IPS DF 19.7 (cell line): ENCODE measurements at regions not wholly inside any gene's neighbourhood (a gene's known extent, or its start where the extent isn't known, plus 50 kb on each side); places are given as distances from the start of the nearest gene placed in this dataset.

ENCODE experiments used
- DNase-seq: peaks from one replicate; pipeline ENCODE4 v3.0.0-alpha.2; 2013; ENCODE audit warnings: low read depth, low spot score

- DNase-seq = no peak
Observed at GRCh38 chr5:125169396-125169795, 423.0 kb upstream of the ZNF608 start.

GRCh38 chr5:125171641-125172040 lies 425.2 kb upstream of the ZNF608 start:
- no peak for DNase-seq

- no peak for DNase-seq
Observed at GRCh38 chr5:125175348-125176004, 429.0 kb upstream of the ZNF608 start.

- no peak for DNase-seq
Observed at GRCh38 chr5:125176005-125176390, 429.6 kb upstream of the ZNF608 start.

DNA sequence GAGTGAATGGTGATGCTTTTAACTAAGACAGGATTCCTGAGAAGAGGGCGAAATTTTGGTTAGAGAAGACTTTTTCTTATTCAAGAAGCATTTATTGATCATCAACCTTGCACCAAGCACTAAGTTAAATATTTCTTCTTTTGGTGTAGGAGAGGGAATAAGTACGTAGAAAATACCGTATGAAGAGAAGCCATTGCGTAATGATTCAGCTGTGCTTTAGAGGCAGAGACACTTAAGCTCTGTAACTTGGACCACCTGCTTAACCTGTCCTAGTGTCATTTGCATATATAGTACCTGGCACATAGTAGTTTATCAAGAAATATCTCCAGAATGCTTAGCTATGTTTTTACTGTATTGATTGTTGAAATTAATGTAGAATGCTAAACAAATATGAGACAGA lies 430.9 kb upstream of the ZNF608 start:
- DNase-seq = no peak

DNA sequence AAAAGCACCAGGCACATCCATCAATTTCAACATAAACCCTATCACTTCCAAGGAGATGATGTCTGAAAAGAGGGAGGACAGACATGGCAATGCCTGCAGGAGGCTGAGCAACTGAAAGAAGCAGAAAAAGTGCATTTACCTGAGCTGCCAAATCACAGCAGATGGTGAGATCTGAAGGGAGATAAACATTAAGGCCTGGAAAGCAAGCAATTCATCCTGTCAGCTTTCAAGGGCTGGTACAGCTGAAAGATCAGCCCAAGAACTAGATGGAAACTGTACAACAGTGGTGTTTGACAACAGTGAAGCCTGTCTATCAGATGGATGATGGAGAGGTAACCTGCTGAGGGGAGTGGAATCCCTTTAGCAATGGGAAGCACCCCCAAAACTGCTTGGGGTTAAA lies 433.2 kb upstream of the ZNF608 start:
- no peak for DNase-seq

DNA sequence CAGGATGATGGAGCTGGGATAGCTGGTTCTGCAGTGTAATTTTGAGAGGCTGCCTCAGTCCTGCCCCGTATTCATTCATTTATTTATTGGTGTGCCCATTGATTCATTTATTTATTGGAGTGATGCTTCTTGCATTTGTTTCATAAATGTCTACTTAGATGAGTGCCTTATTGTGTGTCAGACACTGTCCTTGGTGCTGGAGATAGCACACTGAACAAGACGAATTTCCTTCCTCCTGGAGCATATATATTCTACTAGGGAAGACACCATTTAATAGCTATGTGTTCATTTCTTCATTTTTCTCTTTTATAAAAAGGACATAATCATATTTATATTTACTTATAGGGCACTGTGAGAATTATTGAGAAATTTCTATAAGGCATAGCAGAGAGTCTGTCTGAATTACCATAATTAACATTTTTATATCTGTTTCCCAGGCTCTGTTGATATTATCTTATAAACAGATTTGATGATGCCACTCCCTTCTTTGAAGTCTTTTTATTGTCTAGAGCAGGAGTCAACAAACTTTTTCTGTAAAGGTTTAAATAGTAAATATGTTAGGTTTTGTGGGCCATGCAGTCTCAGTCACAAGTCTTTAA lies 433.9 kb upstream of the ZNF608 start:
- no peak for DNase-seq

DNA sequence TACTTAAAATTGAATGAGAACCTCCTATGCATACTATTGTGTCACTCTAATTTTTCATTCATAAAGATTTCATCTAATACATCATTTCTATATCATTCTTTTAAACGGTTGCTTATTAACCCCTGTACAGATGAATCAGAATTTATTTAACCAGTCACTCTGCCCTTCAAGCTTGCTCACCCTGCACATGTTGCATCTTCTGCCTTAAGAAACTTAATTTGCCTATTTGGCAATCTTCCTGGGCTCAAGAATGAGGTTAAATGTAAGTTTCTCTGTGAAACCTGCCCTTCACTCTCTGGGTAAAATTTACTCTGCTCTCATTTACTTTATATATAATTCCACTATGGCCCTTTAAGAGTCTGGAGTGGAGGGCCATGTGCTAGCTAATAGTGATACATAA lies 434.7 kb upstream of the ZNF608 start:
- DNase-seq = no peak

- no peak for DNase-seq
Observed at GRCh38 chr5:125181955-125182354, 435.5 kb upstream of the ZNF608 start.

- DNase-seq = no peak
Observed at GRCh38 chr5:125185740-125186139, 439.3 kb upstream of the ZNF608 start.

DNA sequence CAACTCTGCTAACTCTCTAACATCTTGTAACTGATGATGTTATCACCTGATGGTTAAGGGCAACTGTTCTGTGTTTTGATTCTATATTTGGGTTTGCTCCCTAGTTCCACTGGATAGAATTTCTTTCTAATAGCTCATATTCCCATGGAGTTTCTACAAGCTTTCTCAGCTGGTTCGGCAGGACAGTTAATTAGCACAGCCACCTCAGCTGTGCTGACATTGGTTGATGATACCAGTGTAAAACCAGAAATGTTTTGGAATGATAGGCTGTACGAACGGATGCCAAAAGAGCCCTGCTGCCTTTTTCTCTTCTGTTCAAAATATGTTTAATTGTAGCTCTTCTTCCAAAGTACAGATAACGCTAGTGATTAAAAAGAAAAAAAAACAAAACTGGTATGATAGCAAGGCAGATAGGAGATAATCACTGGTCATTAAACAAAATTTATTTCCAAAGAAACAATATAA lies 440.5 kb upstream of the ZNF608 start:
- DNase-seq = no peak

GRCh38 chr5:125189531-125189941 lies 443.1 kb upstream of the ZNF608 start:
- no peak for DNase-seq

DNA sequence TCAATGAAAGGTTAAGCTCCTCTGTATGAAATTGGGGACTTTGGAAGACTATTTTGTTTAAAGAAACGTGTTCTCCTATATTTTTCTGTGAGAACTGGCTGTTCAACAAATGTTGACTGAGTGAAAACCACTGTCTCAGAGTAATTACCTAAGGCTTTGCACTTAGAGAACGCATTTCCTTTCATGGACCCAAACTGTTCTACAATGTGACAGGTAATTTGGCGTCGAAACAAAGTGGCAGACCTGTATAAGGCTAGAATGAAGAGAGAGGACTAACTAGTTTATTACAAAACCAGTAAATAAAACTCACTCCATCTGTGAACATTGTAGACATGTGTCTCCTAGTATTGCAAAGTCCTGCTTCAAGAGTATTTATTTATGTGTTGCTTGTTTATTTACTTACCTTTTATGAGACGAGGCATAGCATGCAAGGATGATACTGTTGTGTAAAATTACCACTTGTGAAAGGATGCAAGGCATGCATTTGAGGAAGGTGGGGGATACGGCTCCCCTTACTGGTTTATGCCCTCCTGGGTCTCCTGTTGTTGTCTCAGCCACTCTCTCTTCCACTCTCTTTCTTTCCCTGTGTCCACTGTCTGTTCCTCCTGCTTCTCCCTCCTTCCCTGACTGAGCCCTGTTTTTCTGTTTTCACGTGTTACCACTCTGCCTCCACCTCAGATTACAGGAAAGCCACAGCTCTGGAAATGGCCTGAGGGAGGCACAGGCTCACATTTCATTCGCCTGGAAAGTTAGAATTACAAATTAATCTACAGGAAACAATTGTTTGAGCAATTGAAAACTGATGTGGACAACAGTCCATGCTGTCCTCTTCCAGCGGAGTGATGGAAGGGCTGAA lies 444.0 kb upstream of the ZNF608 start:
- no peak for DNase-seq

GRCh38 chr5:125194883-125195282 lies 448.4 kb upstream of the ZNF608 start:
- DNase-seq = no peak

- DNase-seq = no peak
Observed at GRCh38 chr5:125196481-125197111, 450.2 kb upstream of the ZNF608 start.

DNA sequence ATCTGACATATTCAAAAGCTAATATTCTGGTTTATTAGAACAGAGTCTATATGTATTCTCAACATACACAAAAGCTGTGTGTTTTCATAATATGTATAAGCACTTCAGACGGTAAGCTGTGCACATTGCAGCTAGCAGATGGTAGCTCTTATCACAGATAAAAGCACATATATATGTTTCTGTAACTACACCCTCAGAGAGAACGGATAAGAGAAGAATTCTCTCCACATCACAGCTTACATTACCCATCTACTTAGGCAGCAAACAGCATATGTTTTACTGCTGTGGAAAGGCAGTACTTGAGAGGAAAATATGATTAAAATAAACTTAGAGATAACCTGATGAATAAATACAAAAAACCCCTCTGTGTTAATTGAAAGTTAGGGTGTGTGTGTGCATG lies 450.9 kb upstream of the ZNF608 start:
- no peak for DNase-seq

DNA sequence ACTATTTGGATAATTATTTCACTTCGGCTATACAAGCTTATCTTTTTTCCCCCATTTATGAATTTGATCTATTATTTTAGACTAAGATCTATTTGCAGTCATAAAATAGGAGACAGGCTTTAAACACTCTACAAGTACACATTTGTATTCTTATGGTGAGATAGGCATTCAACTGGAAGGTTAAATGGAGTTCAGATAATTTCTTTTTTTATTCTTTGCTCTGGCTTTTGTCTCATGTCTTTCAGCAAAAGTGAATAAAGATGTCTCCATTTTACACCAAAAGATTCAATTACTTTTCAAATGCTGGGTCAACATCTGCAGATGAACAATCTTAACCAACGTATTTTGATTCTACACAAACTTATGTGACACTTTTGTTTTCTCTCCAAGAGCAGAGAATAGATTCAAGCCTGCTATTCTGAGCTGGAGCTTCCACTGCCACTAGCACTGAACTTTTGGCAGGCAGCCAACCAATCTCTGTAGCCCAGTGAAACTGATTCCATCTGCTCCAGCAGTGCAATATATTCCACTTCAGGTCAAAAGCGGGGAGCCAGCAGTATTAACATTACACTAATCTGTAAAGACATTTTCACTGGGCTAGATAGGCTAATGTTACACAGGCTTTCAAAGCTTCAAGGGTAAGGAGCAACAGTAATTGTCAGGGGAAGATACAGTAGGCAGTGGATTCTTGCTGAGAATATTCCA lies 452.0 kb upstream of the ZNF608 start:
- no peak for DNase-seq

GRCh38 chr5:125199373-125199772 lies 452.9 kb upstream of the ZNF608 start:
- no peak for DNase-seq

DNA sequence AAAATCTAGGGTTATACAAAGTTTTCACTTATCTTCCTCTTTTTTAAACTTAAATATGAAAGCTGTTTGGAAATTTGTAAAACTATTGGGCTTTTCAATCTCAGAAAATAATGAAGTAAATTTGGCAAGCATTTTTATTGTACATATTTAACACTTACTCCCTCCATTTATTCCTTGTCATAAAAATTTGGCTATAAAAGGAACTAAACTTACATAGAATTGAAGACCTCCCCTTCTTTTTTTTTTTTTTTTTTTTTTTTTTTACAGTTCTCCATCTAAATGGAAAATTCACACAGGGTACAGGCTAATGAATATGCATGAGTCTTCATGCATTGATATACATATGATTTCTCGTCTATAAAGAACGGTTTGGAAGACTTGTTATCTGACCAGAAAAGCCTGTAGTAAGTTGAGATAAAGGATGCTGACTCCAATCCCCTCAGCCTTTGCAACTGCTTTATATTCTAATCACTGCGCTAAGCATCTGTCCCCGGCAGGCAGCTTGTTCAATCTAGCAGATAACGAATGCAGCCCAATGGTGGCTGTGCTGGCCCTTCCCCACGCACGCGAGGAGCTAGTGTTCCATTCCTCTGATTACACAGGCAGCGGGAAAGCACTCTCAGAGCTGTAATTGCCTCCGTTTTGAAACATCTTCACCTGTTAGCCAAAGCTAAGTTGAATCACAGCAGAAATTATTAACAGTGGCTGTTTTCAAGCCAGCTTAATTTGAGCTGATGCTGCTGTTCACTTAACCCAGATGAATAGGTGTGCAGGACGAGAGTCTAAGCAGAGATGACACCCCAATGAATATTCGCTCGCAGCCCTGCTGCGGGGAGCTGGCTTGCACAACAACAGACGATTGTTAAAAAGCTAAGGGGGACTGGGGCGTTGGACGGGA lies 453.8 kb upstream of the ZNF608 start:
- DNase-seq = no peak

DNA sequence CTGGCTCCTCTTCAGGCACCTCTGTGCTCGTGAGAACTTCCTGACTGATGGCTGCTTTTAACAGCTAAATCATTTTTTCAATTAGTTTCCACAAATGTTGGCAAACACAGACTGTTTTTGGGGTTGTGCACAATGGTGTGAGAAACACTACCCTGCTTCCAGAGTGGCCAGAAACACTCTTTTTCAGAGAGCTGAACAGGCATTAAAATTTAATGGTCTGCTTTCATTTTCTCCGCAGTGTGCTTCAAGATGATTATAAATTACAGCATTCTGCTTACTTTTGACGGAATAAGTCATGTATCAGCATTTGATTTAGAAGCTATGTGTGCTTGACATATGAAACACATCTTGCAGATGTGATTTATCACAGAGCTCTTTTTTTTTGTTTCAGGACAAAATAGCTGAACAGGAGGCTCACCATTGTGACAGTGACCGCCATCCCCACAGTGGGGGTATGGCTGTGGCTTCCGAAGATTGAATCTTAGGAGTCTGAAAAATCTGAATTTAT lies 454.5 kb upstream of the ZNF608 start:
- DNase-seq = no peak
